HEK293T (cell line): ENCODE measurements at regions not wholly inside any gene's neighbourhood (a gene's known extent, or its start where the extent isn't known, plus 50 kb on each side); places are given as distances from the start of the nearest gene placed in this dataset.

ENCODE experiments used
- CTCF ChIA-PET: fragments of 350-600 bp; formaldehyde crosslinking; extraction: SDS; loops from one replicate; lab custom pipeline; 2021; ENCODE audit warnings: antibody characterized with exemption, inconsistent platforms; lab: Yijun Ruan, JAX
- POLR2A ChIA-PET: fragments of 350-600 bp; formaldehyde crosslinking; extraction: SDS; loops from one replicate; lab custom pipeline; 2020; ENCODE audit warnings: antibody characterized with exemption, inconsistent platforms; lab: Yijun Ruan, JAX
- DNase-seq: peaks from one replicate; pipeline ENCODE4 v3.0.0; 2012; ENCODE audit warnings: mixed read lengths; ENCODE audit errors: extremely low spot score
- ARNT ChIP-seq: fragments of 450-650 bp; IDR thresholded peaks from 2 replicates; pipeline ENCODE4 v1.6.1; 2017; ENCODE audit warnings: mild to moderate bottlenecking
- BHLHE40 ChIP-seq: fragments of 450-650 bp; IDR thresholded peaks from 2 replicates; pipeline ENCODE4 v1.6.1; 2016; ENCODE audit warnings: mild to moderate bottlenecking, moderate library complexity, borderline replicate concordance
- CTBP1 ChIP-seq: fragments of 450-650 bp; IDR thresholded peaks from 2 replicates; pipeline ENCODE4 v1.6.1; 2016; ENCODE audit warnings: borderline replicate concordance
- ELF4 ChIP-seq: fragments of 450-650 bp; IDR thresholded peaks from 2 replicates; pipeline ENCODE4 v1.6.1; 2017; ENCODE audit warnings: antibody characterized with exemption
- FOXA1 ChIP-seq: fragments of 450-650 bp; IDR thresholded peaks from 2 replicates; pipeline ENCODE4 v1.6.1; 2016; ENCODE audit warnings: mild to moderate bottlenecking
- FOXK2 ChIP-seq: fragments of 450-650 bp; IDR thresholded peaks from 2 replicates; pipeline ENCODE4 v1.6.1; 2016; ENCODE audit warnings: mild to moderate bottlenecking
- FOXM1 ChIP-seq: fragments of 450-650 bp; IDR thresholded peaks from 2 replicates; pipeline ENCODE4 v1.6.1; 2017; ENCODE audit warnings: mild to moderate bottlenecking, borderline replicate concordance
- HDGF ChIP-seq: fragments of 450-650 bp; IDR thresholded peaks from 2 replicates; pipeline ENCODE4 v1.6.1; 2017; ENCODE audit warnings: antibody characterized with exemption, borderline replicate concordance
- L3MBTL2 ChIP-seq: fragments of 450-650 bp; conservative IDR thresholded peaks from 2 replicates; pipeline ENCODE4 v1.6.1; 2016; ENCODE audit warnings: mild to moderate bottlenecking
- LEF1 ChIP-seq: fragments of 450-650 bp; IDR thresholded peaks from 2 replicates; pipeline ENCODE4 v1.6.1; 2017; ENCODE audit warnings: mild to moderate bottlenecking, borderline replicate concordance
- NFRKB ChIP-seq: fragments of 450-650 bp; IDR thresholded peaks from 2 replicates; pipeline ENCODE4 v1.6.1; 2016; ENCODE audit warnings: mild to moderate bottlenecking, moderate library complexity
- SP1 ChIP-seq: fragments of 450-650 bp; IDR thresholded peaks from 2 replicates; pipeline ENCODE4 v1.6.1; 2017
- SUZ12 ChIP-seq: fragments of 450-650 bp; IDR thresholded peaks from 2 replicates; pipeline ENCODE4 v1.6.1; 2016; ENCODE audit warnings: mild to moderate bottlenecking
- TARDBP ChIP-seq: fragments of 450-650 bp; IDR thresholded peaks from 2 replicates; pipeline ENCODE4 v1.6.1; 2016
- ZNF384 ChIP-seq: fragments of 450-650 bp; IDR thresholded peaks from 2 replicates; pipeline ENCODE4 v1.6.1; 2016
- TF ChIP-seq, protein P1 (sequence below): fragments of 450-650 bp; IDR thresholded peaks from 2 replicates; pipeline ENCODE4 v1.6.1; 2016

GRCh38 chr17:69916761-69917160, 158.3 kb upstream of the KCNJ16 start:
- no peak for DNase-seq
- POLR2A ChIA-PET: no interaction called here
- CTCF ChIA-PET: no interaction called here

GRCh38 chr17:69918164-69918563, 156.9 kb upstream of the KCNJ16 start:
- ChIA-PET CTCF (no interaction called here), POLR2A (no interaction called here)
- TF ChIP-seq NFRKB (no peak), FOXM1 (no peak), CTBP1 (no peak), ZNF384 (no peak), FOXK2 (no peak), SUZ12 (no peak), LEF1 (no peak), BHLHE40 (no peak), FOXA1 (no peak), TARDBP (no peak)
- TF ChIP-seq, protein P1, sequence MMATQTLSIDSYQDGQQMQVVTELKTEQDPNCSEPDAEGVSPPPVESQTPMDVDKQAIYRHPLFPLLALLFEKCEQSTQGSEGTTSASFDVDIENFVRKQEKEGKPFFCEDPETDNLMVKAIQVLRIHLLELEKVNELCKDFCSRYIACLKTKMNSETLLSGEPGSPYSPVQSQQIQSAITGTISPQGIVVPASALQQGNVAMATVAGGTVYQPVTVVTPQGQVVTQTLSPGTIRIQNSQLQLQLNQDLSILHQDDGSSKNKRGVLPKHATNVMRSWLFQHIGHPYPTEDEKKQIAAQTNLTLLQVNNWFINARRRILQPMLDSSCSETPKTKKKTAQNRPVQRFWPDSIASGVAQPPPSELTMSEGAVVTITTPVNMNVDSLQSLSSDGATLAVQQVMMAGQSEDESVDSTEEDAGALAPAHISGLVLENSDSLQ: no peak
- DNase-seq: no peak

More at GRCh38 chr17:69916761-69917160, 158.3 kb upstream of the KCNJ16 start:
- no peak for TF ChIP-seq BHLHE40
- no peak for TF ChIP-seq SUZ12
- TF ChIP-seq ELF4: no peak
- no peak for TF ChIP-seq ARNT

- ChIA-PET CTCF (no interaction called here), POLR2A (no interaction called here)
- no peak for DNase-seq
- TF ChIP-seq, protein P1: no peak
- TF ChIP-seq ZNF384: no peak
- TF ChIP-seq CTBP1: no peak
- TF ChIP-seq L3MBTL2: no peak
- no peak for TF ChIP-seq FOXM1
- no peak for TF ChIP-seq BHLHE40
- TF ChIP-seq HDGF: no peak
- no peak for TF ChIP-seq NFRKB
- no peak for TF ChIP-seq LEF1
- TF ChIP-seq ARNT: no peak
- TF ChIP-seq TARDBP: no peak
- no peak for TF ChIP-seq FOXA1
These were observed 155.2 kb upstream of the KCNJ16 start for GRCh38 chr17:69919789-69920188.

GRCh38 chr17:69921046-69921445, 154.0 kb upstream of the KCNJ16 start:
- no peak for DNase-seq
- TF ChIP-seq FOXK2 (no peak), SP1 (no peak), TARDBP (no peak), ARNT (no peak), NFRKB (no peak), BHLHE40 (no peak), L3MBTL2 (no peak), SUZ12 (no peak), FOXA1 (no peak), ELF4 (no peak), LEF1 (no peak), HDGF (no peak), FOXM1 (no peak), CTBP1 (no peak), ZNF384 (no peak)
- TF ChIP-seq, protein P1: no peak
- CTCF ChIA-PET: no interaction called here
- POLR2A ChIA-PET: no interaction called here

DNA sequence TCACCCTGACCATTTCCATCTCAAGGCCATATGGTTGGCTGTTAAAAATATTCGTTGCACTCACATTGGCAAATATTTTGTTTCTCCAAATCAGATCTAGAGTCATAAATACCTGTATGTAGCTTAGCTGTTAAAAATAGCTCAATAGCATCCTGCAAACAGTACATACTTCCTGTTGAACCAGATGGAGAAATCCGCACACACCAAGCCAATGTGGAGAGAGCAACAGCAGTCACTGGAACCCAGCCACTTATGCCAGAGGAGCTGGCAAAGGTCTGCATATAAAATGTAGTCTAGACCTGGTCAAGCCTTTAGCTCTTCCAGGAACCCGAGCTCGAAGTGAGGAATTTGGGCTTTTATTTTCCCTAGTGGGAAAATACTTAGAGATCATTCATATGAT, 146.4 kb upstream of the KCNJ16 start:
- no peak for TF ChIP-seq SP1
- no peak for TF ChIP-seq FOXK2
- TF ChIP-seq ELF4: no peak
- TF ChIP-seq LEF1: no peak
- TF ChIP-seq FOXM1: no peak
- no peak for TF ChIP-seq BHLHE40
- TF ChIP-seq SUZ12: no peak
- TF ChIP-seq L3MBTL2: no peak
- TF ChIP-seq HDGF: no peak
- no peak for TF ChIP-seq ZNF384
- no peak for TF ChIP-seq CTBP1
- POLR2A ChIA-PET: no interaction called here
- DNase-seq: no peak
- CTCF ChIA-PET: no interaction called here

GRCh38 chr17:69936996-69937395, 138.0 kb upstream of the KCNJ16 start:
- POLR2A ChIA-PET: no interaction called here
- TF ChIP-seq FOXM1 (no peak), ELF4 (no peak), TARDBP (no peak), SP1 (no peak)

DNA sequence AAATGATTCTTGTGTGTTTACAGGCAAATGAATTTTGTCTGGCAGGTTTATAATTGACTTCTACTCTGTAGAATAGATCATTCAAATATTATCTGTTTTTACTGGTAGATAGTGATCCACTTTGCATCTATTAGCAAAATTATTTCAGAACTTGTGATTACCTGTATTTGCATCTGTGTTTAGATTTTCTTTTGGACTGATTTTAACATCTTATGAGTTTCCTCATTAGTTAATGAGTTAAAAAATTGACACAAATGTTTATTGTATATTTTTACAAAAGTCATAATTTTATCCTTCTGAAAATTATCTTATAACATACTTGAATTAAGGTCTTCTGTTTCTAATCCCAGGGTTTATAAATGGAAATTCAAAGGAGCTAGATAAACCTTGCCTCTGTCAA, 132.0 kb upstream of the KCNJ16 start:
- ChIA-PET CTCF (no interaction called here), POLR2A (no interaction called here)
- no peak for TF ChIP-seq BHLHE40
- TF ChIP-seq, protein P1: no peak
- TF ChIP-seq HDGF: no peak
- no peak for TF ChIP-seq NFRKB
- no peak for TF ChIP-seq SP1
- no peak for TF ChIP-seq CTBP1
- TF ChIP-seq FOXK2: no peak
- no peak for TF ChIP-seq L3MBTL2
- no peak for TF ChIP-seq ARNT
- TF ChIP-seq SUZ12: no peak
- no peak for TF ChIP-seq ZNF384
- DNase-seq: no peak

More at GRCh38 chr17:69936996-69937395, 138.0 kb upstream of the KCNJ16 start:
- no peak for DNase-seq
- CTCF ChIA-PET: no interaction called here
